Vagina (tissue), 2 donors: ENCODE measurements at regions not wholly inside any gene's neighbourhood (a gene's known extent, or its start where the extent isn't known, plus 50 kb on each side); places are given as distances from the start of the nearest gene placed in this dataset.
"Not testable (repeated sequence)": the region's sequence is repeated elsewhere in the genome, so short reads cannot be mapped to it uniquely, and the experiment has no call there.

Experiments
- DNase-seq, 2 donors: peaks; one replicate each; pipeline ENCODE4 v3.0.0-alpha.2; 2017; ENCODE audit errors: extremely low spot score in 2 of 2
- H3K27ac ChIP-seq: fragments of 200-600 bp; sonication (generic); one replicate; pipeline ENCODE4 v1.5.1; 2019
- H3K27me3 ChIP-seq: fragments of 200-600 bp; sonication (generic); one replicate; pipeline ENCODE4 v1.5.1; 2019
- H3K36me3 ChIP-seq, 2 donors: fragments of 200-600 bp; sonication (generic); one replicate each; pipeline ENCODE4 v1.5.1; 2017 to 2019
- H3K4me1 ChIP-seq: fragments of 200-600 bp; sonication (generic); one replicate; pipeline ENCODE4 v1.5.1; 2019
- H3K4me3 ChIP-seq, 2 donors: fragments of 200-600 bp; sonication (generic); 1 replicate in 1 of 2; 2 replicates in 1 of 2; pipeline ENCODE4 v1.5.1; 2016 to 2019
- H3K9me3 ChIP-seq: fragments of 200-600 bp; sonication (generic); one replicate; pipeline ENCODE4 v1.5.1; 2019
- POLR2A ChIP-seq, 2 donors: fragments of 450-650 bp; IDR thresholded peaks; one replicate each; pipeline ENCODE4 v1.6.1; 2017; ENCODE audit warnings: antibody characterized with exemption in 2 of 2, mild to moderate bottlenecking in 2 of 2, moderate library complexity in 2 of 2
- POLR2AphosphoS5 ChIP-seq, 2 donors: sonication (generic); formaldehyde crosslinking; IDR thresholded peaks; one replicate each; pipeline ENCODE4 v1.9.0; 2017; ENCODE audit warnings: antibody characterized with exemption in 2 of 2, mild to moderate bottlenecking in 2 of 2, low read depth in 1 of 2; ENCODE audit not compliant: insufficient read depth in 1 of 2
- intact Hi-C: fragments of 100-400 bp; cut with DNase I; formaldehyde crosslinking; loops from one replicate; pipeline ENCODE4 v1.15.1; 2023
- TF ChIP-seq, protein P1 (sequence below), 3 experiments: fragments of 450-650 bp in 2 of 3; fragments of 200-600 bp in 1 of 3; sonication (generic) in 1 of 3; IDR thresholded peaks; one replicate each; pipeline ENCODE4 v1.5.1; 2017 to 2019; ENCODE audit warnings: antibody characterized with exemption in 3 of 3, mild to moderate bottlenecking in 2 of 3, moderate library complexity in 2 of 3

DNA sequence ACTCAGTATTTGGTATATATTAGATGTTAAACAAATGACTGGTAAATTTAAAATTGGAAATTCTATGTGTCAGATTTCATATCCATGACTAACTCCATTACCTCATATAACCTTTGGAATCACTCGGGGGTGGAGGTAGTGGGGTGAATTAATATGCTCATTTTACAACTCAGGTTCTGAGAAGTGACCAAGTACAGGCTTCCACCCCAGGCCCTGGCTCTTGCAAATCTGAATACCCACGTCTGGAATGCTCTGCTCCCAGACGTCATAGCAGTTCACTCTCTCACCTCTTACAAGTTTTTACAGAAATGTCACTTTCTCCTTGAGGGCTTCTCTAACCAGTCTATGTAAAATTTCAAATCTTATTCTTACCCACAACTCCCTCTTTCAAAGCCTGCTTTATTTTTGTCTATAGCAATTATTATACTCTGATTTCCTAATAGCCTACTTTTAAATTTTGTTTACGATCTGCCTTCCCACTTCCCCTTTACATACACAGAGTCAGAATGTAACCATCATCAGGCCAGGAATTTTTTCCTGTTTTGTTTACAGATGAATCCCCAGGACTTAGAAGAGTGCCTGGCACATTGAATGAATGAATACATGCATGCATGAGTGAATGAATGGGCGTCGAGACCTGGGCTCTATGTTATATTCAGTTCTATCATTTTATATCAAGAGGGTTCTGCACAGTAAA is 134.1 kb upstream of the IFNE start:
- no peaks in the 10 kb centered on the region for H3K4me1 ChIP-seq
- intact Hi-C loops = no loop called here
- H3K4me3 ChIP-seq = no peak overlapping the region
- H3K27me3 ChIP-seq = no peaks in the 10 kb centered on the region
- no peaks in the 10 kb centered on the region for H3K9me3 ChIP-seq
- no peak overlapping the region for H3K27ac ChIP-seq
- H3K36me3 ChIP-seq = no peaks in the 10 kb centered on the region
- TF ChIP-seq POLR2A (IDR thresholded peaks at IDR 0.05) = no peak
- TF ChIP-seq, protein P1, sequence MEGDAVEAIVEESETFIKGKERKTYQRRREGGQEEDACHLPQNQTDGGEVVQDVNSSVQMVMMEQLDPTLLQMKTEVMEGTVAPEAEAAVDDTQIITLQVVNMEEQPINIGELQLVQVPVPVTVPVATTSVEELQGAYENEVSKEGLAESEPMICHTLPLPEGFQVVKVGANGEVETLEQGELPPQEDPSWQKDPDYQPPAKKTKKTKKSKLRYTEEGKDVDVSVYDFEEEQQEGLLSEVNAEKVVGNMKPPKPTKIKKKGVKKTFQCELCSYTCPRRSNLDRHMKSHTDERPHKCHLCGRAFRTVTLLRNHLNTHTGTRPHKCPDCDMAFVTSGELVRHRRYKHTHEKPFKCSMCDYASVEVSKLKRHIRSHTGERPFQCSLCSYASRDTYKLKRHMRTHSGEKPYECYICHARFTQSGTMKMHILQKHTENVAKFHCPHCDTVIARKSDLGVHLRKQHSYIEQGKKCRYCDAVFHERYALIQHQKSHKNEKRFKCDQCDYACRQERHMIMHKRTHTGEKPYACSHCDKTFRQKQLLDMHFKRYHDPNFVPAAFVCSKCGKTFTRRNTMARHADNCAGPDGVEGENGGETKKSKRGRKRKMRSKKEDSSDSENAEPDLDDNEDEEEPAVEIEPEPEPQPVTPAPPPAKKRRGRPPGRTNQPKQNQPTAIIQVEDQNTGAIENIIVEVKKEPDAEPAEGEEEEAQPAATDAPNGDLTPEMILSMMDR (IDR thresholded peaks at IDR 0.05) = no peak
- TF ChIP-seq POLR2AphosphoS5 (IDR thresholded peaks at IDR 0.05; ENCODE audit: insufficient read depth in 1 of 2, low read depth in 1 of 2) = no peak
- no peak for DNase-seq

DNA sequence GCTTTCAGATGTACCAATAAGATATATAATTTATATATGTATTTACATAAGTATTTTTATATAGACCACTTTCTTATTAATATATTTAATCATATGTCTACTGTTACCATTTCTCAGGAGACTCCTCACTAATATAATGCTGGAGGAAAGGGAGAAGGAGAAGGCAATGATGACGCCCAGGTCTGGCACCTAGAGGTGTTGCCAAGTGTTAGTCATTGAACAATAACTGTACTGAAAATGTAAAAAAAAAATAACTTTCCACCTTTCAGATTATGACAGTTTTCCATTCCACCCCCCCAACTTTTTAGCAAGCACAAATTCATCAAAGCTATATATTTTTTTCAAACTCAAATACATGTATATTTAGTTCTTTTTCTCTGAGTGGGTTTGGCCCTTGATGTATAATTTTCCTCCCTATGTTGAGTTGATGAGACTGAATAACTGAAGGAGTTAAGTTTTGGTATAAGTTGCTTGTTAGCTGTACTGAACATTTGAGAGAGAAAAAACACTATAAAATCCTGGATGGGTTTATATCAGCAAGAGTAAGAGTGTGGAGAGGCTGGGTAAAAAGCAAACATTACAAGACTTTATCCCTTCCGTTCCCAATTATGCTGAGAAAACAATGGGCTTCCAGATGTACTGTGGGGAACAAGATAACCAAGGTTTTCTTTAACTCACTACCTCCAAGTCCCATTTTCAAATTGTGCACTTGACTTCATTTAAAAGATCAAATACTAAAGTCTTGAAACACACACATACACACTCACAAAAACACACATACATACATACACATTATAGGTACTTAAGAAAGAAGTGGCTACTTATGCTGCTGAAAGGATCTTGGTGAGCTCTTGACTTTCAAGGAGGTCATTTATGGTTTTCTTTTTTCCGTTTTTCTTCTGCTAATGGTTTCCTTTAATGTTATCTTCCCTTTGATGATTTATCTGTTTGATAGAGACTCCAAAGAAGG is 142.8 kb upstream of the IFNE start:
- intact Hi-C loops = no loop called here
- Histone ChIP-seq H3K4me3 (no peak overlapping the region), H3K27me3 (no peaks in the 10 kb centered on the region), H3K4me1 (no peaks in the 10 kb centered on the region), H3K36me3 (no peaks in the 10 kb centered on the region), H3K9me3 (no peaks in the 10 kb centered on the region), H3K27ac (no peak overlapping the region)
- TF ChIP-seq POLR2AphosphoS5 (IDR thresholded peaks at IDR 0.05; ENCODE audit: insufficient read depth in 1 of 2, low read depth in 1 of 2) (no peak), POLR2A (IDR thresholded peaks at IDR 0.05) (no peak)
- TF ChIP-seq, protein P1 (IDR thresholded peaks at IDR 0.05) = no peak
- no peak for DNase-seq

DNA sequence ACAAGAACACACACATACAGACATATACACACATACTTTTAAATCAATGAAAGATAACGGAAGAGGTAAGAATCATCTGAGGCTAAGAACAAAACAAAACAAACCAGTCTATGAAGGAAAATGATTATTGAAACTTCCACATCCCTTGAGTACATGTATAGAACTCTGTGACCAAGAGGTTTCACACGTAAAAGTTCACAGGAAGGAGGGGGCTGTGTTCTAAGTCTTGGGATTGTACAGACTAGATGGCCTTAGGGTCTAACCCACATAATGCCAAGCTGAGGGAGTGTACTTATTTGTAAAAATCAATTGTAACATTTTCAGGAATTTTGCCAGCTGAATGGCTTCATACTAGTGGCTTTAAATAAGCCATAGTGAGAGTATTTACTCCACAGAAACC is 144.4 kb upstream of the IFNE start:
- Histone ChIP-seq H3K36me3 (no peaks in the 10 kb centered on the region), H3K27me3 (no peaks in the 10 kb centered on the region), H3K9me3 (no peaks in the 10 kb centered on the region), H3K4me3 (no peak overlapping the region), H3K27ac (no peak overlapping the region), H3K4me1 (no peaks in the 10 kb centered on the region)
- no peak for DNase-seq
- TF ChIP-seq, protein P1 (IDR thresholded peaks at IDR 0.05) = no peak
- TF ChIP-seq POLR2A (IDR thresholded peaks at IDR 0.05) (no peak), POLR2AphosphoS5 (IDR thresholded peaks at IDR 0.05; ENCODE audit: insufficient read depth in 1 of 2, low read depth in 1 of 2) (no peak)
- intact Hi-C loops = no loop called here

DNA sequence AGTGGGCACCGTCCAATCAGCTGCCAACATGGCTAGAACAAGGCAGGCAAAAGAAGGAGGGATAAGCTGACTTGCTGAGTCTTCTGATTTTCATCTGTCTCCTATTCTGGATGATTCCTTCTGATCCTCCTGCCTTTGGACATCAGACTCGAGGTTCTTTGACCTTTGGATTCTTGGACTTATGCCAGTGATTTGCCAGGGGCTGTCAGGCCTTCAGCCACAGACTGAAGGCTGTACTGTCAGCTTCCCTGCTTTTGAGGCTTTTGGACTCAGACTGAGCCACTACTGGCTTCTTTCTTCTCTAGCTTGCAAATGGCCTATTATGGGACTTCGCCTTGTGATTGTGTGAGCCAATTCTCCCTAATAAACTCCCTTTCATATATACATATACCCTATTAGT is 146.8 kb upstream of the IFNE start:
- H3K27me3 ChIP-seq, H3K36me3 ChIP-seq, intact Hi-C loops, DNase-seq, H3K9me3 ChIP-seq, H3K27ac ChIP-seq, H3K4me3 ChIP-seq, H3K4me1 ChIP-seq: not testable (repeated sequence)

DNA sequence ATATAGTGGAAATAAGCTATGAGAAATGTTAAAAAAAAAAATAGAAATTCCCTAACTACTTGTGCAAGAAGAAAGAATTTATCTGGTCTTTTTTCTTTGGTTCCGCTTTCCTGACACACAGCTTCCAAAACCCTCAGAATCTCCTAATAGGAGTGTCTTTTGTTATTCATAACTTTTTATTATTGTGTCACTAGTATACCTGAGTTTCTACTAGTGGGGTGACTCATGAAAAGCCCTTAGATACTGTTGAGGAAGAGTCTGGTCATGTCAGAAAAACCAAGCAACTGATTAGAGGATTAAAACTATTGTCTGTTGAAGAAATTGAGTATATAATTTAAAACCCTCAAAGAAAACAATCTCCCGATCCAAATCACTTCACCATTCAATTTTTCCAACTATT is 152.8 kb upstream of the IFNE start:
- intact Hi-C loops = no loop called here
- H3K4me1 ChIP-seq = no peaks in the 10 kb centered on the region
- H3K9me3 ChIP-seq = no peaks in the 10 kb centered on the region
- H3K27ac ChIP-seq = no peak overlapping the region
- no peaks in the 10 kb centered on the region for H3K36me3 ChIP-seq
- DNase-seq = no peak
- no peaks in the 10 kb centered on the region for H3K27me3 ChIP-seq
- no peak overlapping the region for H3K4me3 ChIP-seq
- no peak for TF ChIP-seq POLR2AphosphoS5 (IDR thresholded peaks at IDR 0.05; ENCODE audit: insufficient read depth in 1 of 2, low read depth in 1 of 2)
- TF ChIP-seq, protein P1 (IDR thresholded peaks at IDR 0.05) = no peak
